ENCODE measurements at regions not wholly inside any gene's neighbourhood (a gene's known extent, or its start where the extent isn't known, plus 50 kb on each side); places are given as distances from the start of the nearest gene placed in this dataset.

DNA sequence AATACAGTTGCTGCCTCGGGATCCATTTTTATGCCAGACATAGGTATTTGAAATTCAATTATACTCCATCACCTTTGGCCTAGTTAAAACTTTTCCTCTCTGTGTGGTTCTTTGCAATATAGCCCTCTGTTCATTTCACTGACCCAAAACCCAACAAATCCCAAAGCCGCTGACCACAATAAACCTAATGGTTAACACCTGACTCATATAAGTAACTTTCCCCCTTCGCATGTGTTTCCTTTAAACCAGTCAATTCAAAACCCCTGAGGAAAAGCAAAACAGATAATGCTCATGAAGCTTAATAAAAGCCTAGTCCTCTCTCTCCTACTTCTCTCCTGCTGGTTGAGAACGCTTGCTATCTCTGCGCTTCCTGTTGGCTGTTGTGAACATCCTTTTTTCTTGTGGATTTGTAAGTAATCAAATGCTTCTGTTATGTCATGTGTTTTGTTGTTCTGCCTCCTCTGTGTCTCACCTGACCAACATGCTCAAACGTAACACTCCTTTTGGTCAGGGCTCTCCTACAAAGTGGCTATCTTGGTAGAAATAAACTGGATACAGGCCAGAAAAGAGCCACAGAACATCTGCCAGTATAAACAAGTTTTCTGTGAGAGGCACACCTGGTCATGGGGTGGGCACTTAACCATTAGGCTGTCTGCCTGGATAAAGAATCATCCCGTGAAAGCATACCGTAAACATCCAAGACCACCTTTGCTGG is 652.6 kb downstream of the METTL15 start:
- no peak overlapping the region for H3K4me3 ChIP-seq (ENCODE audit: control insufficient read depth, low read depth, low read length)
- TF ChIP-seq, protein P1, sequence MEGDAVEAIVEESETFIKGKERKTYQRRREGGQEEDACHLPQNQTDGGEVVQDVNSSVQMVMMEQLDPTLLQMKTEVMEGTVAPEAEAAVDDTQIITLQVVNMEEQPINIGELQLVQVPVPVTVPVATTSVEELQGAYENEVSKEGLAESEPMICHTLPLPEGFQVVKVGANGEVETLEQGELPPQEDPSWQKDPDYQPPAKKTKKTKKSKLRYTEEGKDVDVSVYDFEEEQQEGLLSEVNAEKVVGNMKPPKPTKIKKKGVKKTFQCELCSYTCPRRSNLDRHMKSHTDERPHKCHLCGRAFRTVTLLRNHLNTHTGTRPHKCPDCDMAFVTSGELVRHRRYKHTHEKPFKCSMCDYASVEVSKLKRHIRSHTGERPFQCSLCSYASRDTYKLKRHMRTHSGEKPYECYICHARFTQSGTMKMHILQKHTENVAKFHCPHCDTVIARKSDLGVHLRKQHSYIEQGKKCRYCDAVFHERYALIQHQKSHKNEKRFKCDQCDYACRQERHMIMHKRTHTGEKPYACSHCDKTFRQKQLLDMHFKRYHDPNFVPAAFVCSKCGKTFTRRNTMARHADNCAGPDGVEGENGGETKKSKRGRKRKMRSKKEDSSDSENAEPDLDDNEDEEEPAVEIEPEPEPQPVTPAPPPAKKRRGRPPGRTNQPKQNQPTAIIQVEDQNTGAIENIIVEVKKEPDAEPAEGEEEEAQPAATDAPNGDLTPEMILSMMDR (IDR thresholded peaks at IDR 0.05; ENCODE audit: control insufficient read depth, insufficient read depth, low read depth, low read length, missing control alignments) = no peak
- DNase-seq (ENCODE audit: low read depth) = no peak

- no peak overlapping the region for H3K4me3 ChIP-seq (ENCODE audit: control insufficient read depth, low read depth, low read length)
- TF ChIP-seq, protein P1 (IDR thresholded peaks at IDR 0.05; ENCODE audit: control insufficient read depth, insufficient read depth, low read depth, low read length, missing control alignments) = no peak
- DNase-seq (ENCODE audit: low read depth) = no peak
These were observed 651.1 kb downstream of the METTL15 start for GRCh38 chr11:28759311-28759710.

DNA sequence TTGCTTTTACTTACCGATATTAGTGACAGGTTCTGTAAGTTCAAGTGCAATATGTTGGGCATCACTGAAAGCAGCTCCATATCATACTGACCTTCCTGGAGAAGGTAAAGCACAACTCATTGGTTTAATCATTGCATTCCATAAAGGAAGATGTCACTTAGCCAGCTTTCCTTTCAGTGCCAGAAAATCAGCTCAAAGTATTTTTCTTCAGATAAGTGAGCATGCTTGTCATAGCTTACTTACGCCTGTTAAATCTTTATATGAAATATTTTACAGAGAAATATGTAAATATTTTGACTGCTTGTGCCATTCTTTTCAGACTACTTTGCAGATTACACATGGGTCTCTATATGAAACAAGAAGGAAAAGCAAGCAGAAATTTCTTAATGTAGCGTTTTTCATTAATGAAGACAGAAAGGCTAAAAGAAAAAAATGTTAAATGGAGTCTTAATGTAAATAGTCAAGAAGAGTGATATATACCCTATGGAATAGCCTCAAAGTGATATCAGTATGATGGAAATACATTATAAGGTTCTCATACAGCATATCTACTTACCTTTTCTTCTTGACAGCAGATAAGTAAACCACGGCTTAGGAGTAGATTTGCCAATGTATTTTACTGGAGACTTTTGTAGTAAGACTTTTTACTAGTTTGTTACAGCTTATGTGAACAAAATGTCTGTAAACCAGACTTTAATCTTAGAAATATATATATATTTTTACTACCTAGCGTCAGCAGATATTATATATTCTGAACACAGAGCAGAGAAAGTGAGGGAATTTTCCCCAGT is 649.7 kb downstream of the METTL15 start:
- DNase-seq (ENCODE audit: low read depth) = peak; percentile 78
- TF ChIP-seq, protein P1 (IDR thresholded peaks at IDR 0.05; ENCODE audit: control insufficient read depth, insufficient read depth, low read depth, low read length, missing control alignments) = no peak
- H3K4me3 ChIP-seq (ENCODE audit: control insufficient read depth, low read depth, low read length) = no peak overlapping the region

DNA sequence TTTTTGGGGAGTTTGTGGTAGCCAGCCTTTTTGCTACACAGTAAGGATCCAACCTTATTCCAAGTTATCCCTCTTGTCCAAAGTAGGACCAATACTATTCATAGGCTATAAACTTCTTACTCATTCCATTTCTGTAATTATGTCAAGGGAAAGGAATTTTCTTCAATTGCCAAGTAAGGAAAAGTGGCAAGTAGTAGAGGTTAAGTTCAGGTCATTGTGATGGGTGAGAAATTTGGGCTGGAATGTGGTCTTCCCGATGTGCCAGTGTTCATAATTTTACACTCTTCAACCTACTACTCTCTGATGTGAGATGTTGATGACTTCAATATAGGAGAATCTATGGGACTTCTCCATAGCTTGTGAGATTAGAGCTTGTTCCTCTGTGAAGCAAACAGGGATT is 648.8 kb downstream of the METTL15 start:
- H3K4me3 ChIP-seq (ENCODE audit: control insufficient read depth, low read depth, low read length) = no peak overlapping the region
- DNase-seq (ENCODE audit: low read depth) = peak; percentile 78
- TF ChIP-seq, protein P1 (IDR thresholded peaks at IDR 0.05; ENCODE audit: control insufficient read depth, insufficient read depth, low read depth, low read length, missing control alignments) = no peak

DNA sequence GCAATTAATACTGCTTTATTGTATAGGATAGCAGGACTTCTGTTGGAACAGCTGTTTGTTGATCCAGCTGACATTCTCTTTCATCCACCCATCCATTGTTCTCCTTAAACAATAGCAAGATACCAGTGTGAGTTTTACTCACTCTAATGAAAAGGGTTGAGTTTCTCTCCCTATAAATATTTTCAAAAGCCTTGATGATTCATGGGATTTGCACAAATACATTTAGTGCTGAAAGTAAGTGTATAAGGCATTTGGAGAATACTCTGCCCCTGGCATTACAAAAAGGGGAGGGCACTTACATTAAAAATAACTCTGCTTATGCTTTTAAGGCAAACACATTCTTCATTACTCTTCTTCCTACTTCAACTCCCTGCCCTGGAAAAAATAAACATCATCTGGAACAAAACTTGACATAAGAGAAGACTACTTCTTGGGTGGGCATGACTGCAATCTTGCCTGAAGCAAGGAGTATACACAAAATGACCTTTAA is 634.9 kb downstream of the METTL15 start:
- no peak for DNase-seq (ENCODE audit: low read depth)
- TF ChIP-seq, protein P1 (IDR thresholded peaks at IDR 0.05; ENCODE audit: control insufficient read depth, insufficient read depth, low read depth, low read length, missing control alignments) = no peak
- H3K4me3 ChIP-seq (ENCODE audit: control insufficient read depth, low read depth, low read length) = no peak overlapping the region

GRCh38 chr11:28739489-28740280 is 631.5 kb downstream of the METTL15 start:
- DNase-seq (ENCODE audit: low read depth) = no peak
- TF ChIP-seq, protein P1 (IDR thresholded peaks at IDR 0.05; ENCODE audit: control insufficient read depth, insufficient read depth, low read depth, low read length, missing control alignments) = no peak
- H3K4me3 ChIP-seq (ENCODE audit: control insufficient read depth, low read depth, low read length) = no peak overlapping the region
